ENCODE measurements at regions not wholly inside any gene's neighbourhood (a gene's known extent, or its start where the extent isn't known, plus 50 kb on each side); places are given as distances from the start of the nearest gene placed in this dataset.

GRCh38 chr9:14466429-14466818, 152.5 kb upstream of the NFIB start:
- TF ChIP-seq ZNF274 (IDR thresholded peaks at IDR 0.05; ENCODE audit: low read depth, low read length) = no peak
- TF ChIP-seq YY1 (IDR thresholded peaks at IDR 0.05; ENCODE audit: insufficient read depth, insufficient read length) = no peak

Data from NT2/D1 (cell line).